ENCODE measurements at regions not wholly inside any gene's neighbourhood (a gene's known extent, or its start where the extent isn't known, plus 50 kb on each side); places are given as distances from the start of the nearest gene placed in this dataset.

DNA sequence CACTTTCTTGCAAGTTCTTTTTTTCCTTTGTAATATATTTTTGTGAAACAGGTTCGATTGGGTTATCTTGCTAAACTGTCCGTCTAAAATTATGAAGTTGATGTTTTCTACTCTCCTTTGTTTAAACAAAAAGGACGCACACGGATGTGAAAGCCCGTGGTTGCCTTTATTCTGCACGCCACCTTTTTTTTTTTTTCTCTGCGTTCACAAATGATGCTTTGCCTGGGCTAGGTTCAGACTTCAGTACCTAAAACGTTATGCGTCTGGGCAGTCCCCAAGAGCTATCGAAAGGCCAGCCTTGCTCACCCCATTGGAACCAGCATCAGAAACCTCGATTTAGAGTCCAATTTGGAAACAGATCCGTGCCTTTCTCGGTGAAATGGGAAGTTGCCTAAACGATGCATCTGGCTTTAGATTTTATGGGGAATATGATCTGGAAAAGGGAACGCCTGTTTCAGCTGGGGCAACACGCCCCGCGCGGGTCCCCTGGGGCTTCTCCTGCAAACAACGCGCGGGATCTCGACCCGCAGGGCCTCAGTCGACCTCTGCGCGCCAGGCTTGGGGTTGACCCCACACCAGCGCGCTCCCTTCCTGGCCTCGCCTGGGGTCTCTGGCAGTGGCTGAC is 113.9 kb downstream of the KCNRG start:
- WGBS, 2 experiments (ENCODE audit: extremely low coverage in 2 of 2, insufficient read length in 1 of 2) = 95% methylated on average over 4 of the region's 30 CpGs; no CpG with 5 or more reads in 1 of the 2 experiments
- Histone ChIP-seq H3K4me3 (ENCODE audit: insufficient read depth, low read depth, low read length) (no peak overlapping the region), H3K9me1 (ENCODE audit: insufficient read depth, low read length) (no peaks in the 10 kb centered on the region), H3K9me3 (ENCODE audit: control insufficient read depth, insufficient read depth, low read length) (peaks cover 6% of the 10 kb centered on the region), H2BK120ac (ENCODE audit: low read depth, low read length) (no peak overlapping the region), H3K36me3 (ENCODE audit: control insufficient read depth, insufficient read depth, low read length) (no peaks in the 10 kb centered on the region), H3K9ac (ENCODE audit: low read depth, low read length) (no peak overlapping the region), H3K79me1 (ENCODE audit: low read depth in 1 of 2, low read length in 2 of 2) (peaks cover 0 to 7% of the 10 kb centered on the region in 2 experiments; a peak in 1 of 4 replicates), H3K4me2 (ENCODE audit: low read depth, low read length) (no peak overlapping the region), H3K4me1 (ENCODE audit: control insufficient read depth, insufficient read depth, low read length) (peaks cover 6% of the 10 kb centered on the region), H4K91ac (ENCODE audit: insufficient read depth, low read depth, low read length) (no peak overlapping the region), H2AFZ (replicated peaks; ENCODE audit: low read length, poor library complexity) (no peak overlapping the region), H4K8ac (ENCODE audit: low read depth in 2 of 2, low read length in 2 of 2) (no peak overlapping the region), H3K56ac (ENCODE audit: extremely low read depth, insufficient read depth, low read length) (no peak overlapping the region), H3K14ac (replicated peaks; ENCODE audit: low read depth, low read length) (no peak overlapping the region), H2AK5ac (ENCODE audit: low read depth, low read length) (no peak overlapping the region), H3K18ac (ENCODE audit: low read depth, low read length) (no peak overlapping the region), H2BK20ac (ENCODE audit: low read depth, low read length) (no peak overlapping the region), H3K27ac (ENCODE audit: insufficient read depth, low read length) (no peak overlapping the region), H3K4ac (ENCODE audit: low read depth, low read length) (no peak overlapping the region), H4K20me1 (ENCODE audit: insufficient read depth, low read length) (no peaks in the 10 kb centered on the region), H3K23ac (ENCODE audit: low read depth, low read length) (no peak overlapping the region), H3K27me3 (ENCODE audit: control insufficient read depth, insufficient read depth, low read length) (peaks cover 19% of the 10 kb centered on the region), H2BK15ac (ENCODE audit: low read depth, low read length) (no peak overlapping the region), H2AK9ac (replicated peaks; ENCODE audit: low read depth, low read length, poor library complexity) (no peak overlapping the region), H2BK5ac (ENCODE audit: low read depth, low read length, poor library complexity, severe bottlenecking) (no peak overlapping the region), H4K5ac (ENCODE audit: low read depth, low read length) (no peak overlapping the region)
- no TSS peak for BruUV-seq (replicated peaks)
- TF ChIP-seq BHLHE40 (IDR thresholded peaks at IDR 0.05; ENCODE audit: low read depth, low read length) (no peak), CHD1 (IDR thresholded peaks at IDR 0.05; ENCODE audit: low read depth, low read length) (no peak), ELK1 (IDR thresholded peaks at IDR 0.05; ENCODE audit: borderline replicate concordance, low read depth, low read length) (no peak)
- TF ChIP-seq, protein P1, sequence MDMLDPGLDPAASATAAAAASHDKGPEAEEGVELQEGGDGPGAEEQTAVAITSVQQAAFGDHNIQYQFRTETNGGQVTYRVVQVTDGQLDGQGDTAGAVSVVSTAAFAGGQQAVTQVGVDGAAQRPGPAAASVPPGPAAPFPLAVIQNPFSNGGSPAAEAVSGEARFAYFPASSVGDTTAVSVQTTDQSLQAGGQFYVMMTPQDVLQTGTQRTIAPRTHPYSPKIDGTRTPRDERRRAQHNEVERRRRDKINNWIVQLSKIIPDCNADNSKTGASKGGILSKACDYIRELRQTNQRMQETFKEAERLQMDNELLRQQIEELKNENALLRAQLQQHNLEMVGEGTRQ (IDR thresholded peaks at IDR 0.05; ENCODE audit: low read depth, low read length) = no peak
- DNase-seq (no peak), ATAC-seq (ENCODE audit: low read depth) (no peak)
- ChIA-PET POLR2A (ENCODE audit: unreplicated experiment) (no interaction called here), CTCF (no interaction called here)
- intact Hi-C loops (cut with micrococcal nuclease) = loop anchor here (10.0 kb wide), 2 partner anchors 286 to 786 kb away; no protein-coding TSS in a partner anchor
- in situ Hi-C loops (cut with MboI; ENCODE audit: low sequenced_read_pairs) = no loop called here
- dilution Hi-C loops (cut with HindIII; ENCODE audit: low sequenced_read_pairs, unreplicated experiment) = no loop called here
